Activated T-cell treated with anti-CD3 and anti-CD28 coated beads for 4 hours (primary cell): ENCODE measurements at regions not wholly inside any gene's neighbourhood (a gene's known extent, or its start where the extent isn't known, plus 50 kb on each side); places are given as distances from the start of the nearest gene placed in this dataset.
"Not testable (repeated sequence)": the region's sequence is repeated elsewhere in the genome, so short reads cannot be mapped to it uniquely, and the experiment has no call there.

ENCODE experiments used
- DNase-seq: peaks from one replicate; pipeline ENCODE4 v3.0.0-alpha.2; 2020

DNA sequence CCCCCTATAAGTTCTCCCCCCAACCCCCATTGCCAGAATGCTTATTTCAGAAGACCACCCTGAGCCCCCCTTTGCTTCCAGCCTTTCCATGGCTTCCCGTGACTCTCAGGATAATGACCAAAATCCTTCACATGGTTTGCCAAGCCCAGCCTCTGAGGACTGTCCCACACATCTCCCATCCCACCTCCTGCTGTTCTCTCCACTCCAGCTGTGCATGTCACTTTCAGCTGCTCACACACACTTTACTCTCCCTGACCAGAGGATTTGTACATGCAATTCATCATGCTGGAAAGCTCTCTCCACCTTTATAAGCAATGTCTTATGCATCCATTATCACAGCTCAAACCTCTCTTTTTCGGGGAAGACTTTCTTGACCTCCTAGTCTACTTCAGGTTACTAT is 164.2 kb downstream of the PRL start:
- no peak for DNase-seq

DNA sequence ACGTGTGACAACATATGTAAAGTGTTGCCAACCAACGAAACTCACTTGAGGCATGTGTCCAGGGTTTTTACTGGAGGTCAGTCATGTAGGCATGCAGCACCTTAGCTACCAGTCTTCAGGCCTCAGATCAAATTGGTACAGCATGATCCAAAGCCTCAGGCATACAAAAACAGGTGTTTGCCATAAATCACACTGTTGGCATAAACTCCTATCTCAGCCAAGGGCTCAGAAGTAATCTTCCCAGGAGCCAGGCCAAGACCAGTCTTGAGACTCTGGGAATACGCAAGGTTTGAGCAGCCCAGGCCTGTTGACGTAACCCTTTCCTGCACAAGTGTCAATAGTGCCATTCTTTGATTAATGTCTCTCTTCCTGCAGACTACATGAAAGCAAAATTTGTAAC is 163.5 kb downstream of the PRL start:
- no peak for DNase-seq

DNA sequence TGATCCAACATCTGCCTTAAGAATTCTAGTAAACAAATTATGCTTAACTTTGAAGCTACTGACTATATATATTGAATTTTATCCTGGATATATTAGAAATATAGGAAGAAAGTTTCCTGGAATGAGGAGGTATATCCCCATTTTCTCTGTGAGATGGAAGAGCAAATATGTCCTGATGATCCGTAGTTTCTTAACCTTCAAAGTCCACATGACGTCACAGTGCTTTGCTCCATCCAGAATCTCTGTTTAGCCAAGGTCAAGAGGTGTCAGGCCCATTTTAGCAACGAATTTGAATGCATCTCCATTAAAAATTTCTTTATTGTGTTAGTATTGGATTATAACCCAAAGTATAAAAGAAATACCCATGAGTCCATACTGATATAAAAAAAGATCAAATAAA is 162.5 kb downstream of the PRL start:
- no peak for DNase-seq

DNA sequence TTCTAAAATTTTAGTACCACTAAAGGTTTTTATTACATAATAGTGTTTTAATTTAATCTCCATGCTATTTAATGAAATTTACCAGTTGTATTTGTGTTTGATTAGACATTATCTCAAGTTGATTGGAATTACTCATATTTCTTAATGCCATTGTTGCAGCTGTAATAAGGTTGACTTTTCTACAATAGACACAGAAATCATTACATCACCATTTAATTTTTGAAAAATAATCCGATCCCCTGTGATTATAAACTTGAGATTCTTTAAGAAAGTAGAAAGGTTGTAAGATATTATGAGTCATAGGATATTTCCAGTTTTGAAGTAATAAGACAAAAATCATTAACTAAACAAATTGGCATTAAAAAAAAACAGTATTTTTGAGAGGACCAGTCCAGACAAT is 161.4 kb downstream of the PRL start:
- DNase-seq = no peak

DNA sequence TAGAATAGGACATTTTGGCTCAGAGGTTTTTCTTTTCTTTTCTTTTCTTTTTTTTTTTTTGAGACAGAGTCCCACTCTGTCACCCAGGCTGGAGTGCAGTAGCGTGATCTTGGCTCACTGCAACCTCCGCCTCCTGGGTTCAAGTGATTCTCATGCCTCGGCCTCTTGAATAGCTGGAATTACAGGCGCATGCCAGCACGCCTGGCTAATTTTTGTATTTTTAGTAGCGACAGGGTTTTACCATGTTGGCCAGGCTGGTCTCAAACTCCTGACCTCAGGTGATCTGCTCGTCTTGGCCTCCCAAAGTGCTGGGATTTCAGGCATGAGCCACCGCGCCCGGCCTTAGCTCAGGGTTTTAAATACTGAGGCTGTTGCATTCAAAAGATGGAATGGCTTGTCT is 156.1 kb downstream of the PRL start:
- not testable (repeated sequence) for DNase-seq

DNA sequence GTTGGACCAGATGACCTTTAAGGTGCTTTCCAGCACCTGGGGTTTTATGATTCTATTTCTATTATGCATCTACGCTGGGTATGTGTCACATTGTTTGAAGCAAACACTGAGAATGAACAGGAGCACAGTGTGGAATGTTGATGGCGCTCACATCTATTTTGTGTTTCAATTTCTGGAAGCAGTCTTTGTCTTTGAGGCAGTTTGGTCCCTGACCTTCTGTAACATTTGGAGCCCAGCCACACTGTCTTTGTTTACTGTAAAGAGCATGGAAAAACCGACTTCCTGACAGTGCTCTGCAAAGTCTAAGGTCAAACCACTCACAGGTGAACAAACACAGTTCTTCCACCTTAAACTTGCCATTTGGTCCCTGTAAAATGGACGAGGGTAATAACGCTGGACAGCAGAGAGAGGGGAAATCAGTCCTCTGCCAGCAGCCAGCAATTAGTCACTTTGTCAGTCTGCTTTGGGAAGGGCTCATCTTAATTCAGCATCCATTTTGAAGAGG is 155.5 kb downstream of the PRL start:
- DNase-seq = no peak

DNA sequence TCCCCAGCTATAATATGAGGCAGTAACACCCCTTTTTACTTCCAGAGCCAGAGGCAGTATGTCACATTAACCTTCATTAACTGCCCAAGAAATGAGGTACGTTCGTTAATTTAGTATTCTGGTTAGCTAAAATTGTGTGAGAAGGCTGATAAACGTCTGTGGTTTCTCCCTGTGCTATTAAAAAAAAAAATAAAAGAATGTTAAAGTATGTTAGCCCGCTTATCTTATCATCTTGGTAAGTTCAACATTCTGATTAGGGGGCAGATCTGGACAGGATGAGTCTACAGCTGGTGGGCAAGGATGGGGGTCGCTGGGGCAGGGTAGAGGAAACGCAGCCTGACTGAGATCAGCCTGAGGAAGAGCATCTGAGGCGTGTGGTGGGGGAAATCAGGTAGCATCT is 154.0 kb downstream of the PRL start:
- no peak for DNase-seq

DNA sequence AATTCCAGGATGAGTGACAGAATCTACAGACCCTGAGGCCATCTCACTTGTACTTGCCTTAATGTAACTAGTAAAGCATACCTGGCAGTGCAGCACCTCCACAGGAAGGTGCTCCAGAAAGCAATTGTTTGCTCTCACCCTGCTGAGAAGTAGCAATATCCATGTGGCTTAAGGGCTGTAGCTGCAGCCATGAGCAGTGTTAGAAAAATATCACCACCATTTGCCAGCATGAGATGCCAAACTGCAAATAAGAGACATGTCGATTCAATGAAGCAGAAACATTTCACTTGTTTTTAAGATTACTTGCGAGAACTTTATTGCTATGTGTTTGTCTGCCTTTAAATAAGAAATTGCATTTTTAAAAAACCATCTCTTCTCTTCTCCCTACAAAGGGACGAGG is 151.5 kb downstream of the PRL start:
- no peak for DNase-seq

DNA sequence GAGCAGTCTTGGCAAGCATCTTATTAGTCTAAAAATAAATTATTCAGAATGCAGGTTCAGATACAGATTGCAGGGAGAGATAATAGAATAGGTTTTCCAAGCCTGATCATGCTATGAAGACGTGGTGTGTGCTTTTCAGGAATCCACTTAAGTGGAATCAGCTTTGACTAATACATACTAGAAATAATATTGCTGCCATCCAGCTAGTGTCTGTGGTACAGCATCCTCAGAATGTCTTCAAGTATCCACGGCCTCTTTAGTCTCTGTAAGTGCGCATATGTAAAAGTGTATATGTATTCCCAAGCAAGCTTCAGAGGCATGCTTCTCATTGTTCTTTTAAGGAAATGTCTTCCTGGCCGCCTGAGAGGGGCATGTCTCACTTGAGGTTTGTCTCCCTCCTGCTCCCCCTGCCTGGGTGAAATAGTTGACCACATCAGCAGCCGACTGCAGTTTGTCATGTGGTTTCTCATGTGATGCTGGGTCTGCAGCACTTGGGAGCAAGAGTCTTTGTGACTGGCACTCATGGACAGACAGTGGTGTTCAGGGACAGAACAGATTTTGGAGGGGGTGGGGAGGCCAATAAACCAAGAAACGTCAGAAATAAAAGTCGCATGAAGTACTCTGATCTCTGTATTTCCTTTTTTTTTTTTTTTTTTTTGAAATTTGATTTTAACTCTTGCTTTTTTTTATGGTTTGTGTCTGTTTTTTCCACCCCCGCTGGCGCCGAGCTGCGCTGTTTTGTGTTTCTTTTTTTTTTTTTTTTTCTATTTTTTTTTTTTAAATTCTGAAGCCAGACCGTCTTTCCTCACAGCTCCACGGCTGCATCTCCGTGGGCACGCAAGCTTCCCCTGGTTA is 150.8 kb downstream of the PRL start:
- DNase-seq = no peak

DNA sequence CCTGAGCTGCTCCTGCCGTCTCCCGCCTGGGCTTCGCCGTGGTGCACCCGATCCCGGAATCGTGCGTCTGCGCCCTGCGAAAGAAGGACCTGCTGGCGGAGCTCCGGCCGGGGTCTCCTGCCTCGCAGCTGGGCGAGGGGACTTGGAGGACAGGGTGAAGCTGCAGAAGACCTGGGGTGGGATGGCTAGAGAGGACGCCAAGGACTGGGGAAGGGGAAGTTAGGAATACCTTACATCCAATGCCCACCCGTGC is 150.2 kb downstream of the PRL start:
- DNase-seq = no peak

DNA sequence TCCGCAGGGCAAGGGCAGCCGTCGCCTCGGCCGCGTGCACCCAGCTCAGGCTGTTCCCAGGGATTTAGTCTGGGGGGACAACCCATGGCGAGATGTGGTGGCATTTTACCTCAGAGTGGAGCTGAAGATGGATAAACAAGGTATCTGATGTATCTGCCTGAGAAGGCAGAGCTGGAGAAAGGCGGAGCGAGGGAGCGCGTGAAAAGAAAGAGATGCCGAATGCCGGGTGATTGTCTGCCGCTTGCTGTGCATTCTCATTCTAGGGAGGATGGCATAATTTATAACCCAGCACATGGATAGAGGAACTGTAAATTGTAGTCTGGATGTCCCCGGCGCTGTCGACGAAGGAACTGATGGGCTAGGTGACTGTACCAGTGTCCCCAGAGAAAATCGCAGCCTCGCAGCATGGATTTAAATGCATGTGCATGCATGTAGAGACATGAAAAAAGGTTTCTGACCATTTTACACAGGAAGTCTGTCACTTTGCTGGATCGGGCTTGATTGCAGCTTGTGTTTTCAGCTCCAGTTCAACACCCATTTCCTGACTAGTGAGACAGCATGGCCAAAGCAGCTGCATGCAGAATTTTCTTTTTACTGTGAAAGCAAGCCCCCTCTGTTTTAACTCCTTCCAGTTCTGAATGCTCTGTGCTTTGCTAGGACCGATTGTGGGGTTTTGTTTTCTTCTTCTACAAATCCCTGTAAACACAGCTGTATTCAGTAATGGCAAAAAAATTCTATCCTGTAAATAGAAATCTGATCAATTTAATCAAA is 149.7 kb downstream of the PRL start:
- no peak for DNase-seq

DNA sequence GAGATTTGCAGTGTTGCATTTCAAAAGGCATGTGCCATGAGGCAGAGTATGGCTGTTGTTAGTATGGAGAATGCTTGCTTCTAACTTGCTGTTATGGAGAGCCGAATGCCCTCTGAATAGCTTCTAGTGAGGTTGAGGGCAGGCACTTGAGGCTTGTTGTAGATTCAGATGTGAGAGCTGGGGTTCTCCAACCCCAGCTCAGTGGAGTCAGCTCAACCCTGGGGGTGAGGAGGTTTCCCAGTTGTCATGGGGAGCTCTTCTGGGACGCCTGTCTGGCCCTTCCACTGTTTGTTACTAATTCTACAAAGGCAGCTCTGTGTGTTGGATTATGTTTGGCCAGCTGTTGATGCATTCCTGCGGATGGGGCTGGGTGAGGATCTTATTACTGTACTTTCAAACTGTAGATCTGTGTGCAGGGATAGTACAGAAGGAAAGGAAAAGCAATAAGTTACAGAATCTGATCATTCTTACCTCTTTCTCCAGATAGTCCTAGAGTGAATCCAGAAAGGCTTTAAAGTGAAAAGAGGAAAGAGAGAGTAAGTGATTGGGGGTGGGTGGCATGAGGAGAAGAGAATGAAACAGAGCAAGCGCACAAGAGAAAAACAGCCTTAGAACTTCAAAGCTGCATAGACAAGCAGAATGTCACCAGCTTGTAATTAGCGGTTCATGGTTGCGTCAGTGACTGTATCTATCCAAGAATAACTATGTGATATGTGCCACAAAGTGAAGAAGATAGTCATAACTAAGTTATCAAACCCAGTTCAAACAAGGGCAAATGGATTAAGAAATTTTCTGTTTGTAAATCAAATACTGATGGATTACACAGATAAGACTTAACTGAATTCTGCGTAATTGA is 148.7 kb downstream of the PRL start:
- no peak for DNase-seq

DNA sequence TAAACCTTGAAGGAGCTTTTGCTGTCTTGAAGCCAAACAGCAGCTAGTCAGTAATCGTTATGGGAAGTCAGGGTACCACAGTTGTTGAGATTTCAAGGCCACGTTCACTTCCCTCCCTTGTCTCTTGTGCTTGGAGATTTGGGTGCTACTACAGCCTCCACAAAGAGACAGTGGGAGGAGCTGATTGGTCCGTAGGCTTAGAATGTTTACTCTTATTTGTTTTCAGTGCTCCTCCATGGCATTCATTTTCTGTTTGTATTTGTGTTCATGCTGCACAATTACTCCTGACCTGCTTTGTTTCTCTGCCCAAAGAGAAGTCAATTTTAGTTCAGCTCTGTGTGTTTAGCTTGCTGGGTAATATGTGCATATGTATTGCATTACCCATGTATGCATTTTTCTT is 147.7 kb downstream of the PRL start:
- no peak for DNase-seq

DNA sequence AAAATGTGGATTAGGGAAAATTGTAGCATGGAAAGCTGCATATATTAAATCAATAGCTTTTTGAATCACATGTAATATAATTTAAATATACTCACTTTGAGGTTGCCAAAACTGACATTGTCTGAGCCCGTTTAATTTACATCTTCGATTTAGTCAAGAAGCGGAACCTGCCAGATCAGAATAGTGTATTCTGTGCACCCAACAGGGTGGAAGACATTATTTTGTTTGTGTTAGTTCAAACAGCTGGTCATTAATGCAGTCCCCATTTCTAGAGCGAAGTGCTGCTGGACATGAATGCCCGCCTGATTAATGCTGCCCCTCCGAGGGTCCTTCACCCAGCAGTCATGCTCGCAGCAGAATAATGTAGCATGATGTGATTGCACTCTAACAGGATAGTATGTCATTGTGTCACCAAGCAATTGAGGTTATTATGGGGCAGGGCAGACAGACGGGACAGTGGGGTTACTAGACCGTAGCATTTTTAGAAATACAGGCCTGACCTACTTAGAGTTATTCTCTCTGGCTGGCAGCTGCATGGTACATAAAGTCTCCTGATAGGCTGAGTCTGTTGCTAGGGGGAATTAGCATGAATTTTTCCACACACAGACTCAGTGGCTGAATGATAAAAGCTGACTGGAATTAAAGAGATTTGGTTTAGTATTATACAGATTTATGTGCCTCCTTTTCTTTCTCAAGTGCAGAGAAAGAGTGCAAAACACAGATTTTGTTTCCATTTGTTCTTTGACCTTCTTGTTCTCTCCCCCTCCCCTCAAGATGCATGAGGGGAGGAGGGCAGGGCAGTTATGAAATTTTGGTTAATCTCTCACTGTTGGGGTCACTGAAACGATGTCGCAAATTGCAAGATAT is 147.1 kb downstream of the PRL start:
- DNase-seq = no peak

DNA sequence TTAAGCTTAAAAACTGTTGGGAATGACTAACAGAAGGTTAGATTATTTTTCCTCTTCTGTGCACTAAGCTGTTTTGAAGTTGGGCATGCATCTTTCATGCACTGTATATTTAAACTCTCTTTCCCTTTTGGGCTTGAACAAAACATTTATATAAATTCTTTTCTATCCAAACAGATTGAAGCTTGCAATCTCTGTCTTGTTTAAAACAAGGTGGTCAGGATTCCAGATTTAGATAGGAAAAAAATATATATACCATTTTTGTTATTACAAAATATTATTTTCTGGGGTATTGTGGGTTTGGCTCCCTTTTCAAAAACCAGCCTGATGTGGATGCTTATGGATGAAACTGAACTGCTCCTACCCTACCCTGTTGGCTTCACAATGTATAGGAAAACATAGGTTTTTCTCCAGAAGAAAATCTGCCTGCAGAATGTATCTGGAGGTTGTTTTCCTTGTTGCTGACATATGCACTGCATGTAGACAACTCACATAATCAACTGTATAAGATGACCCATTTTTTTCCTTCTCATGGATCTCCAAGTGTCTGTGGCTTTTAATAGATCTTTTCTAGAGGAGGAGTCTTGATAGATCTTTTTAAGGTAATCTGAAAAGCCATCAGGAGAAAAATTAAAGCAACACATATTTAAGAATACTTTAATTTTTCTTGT is 146.3 kb downstream of the PRL start:
- DNase-seq = no peak

DNA sequence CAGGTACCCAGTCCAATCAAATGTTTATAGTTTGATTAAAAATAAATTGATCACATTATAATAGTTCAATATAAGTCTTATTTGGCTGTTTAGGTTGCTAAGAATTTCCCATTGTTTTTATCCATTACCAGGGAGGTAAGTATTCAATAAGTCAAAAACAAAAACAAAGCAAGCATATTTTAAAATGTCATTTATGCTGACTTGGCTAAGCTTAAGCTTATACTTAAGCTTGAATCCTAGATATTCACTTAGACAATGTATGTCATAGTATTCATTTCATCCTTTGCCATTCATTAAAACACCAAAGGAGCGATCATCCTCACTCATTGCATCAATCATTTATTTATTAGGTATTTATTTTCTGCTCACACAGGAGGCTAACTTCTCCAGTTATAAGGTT is 144.9 kb downstream of the PRL start:
- no peak for DNase-seq

DNA sequence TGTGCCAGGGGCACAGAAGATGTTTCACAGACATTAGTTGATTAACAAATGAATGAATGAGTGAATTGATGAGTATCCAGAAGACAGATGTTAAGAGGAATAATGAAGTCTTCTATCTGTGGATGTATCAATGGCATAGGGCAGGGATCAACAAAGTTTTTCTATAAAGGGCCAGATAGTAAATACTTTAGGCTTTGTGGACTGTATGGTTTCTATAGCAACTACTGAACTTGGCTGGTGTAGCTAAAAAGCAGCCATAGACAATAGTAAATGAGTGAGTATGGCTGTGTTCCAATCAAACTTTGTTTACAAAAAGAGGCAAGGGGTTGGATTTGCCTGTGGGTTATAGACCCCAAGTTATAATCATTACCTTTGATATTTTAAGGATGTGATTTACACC is 144.0 kb downstream of the PRL start:
- no peak for DNase-seq

DNA sequence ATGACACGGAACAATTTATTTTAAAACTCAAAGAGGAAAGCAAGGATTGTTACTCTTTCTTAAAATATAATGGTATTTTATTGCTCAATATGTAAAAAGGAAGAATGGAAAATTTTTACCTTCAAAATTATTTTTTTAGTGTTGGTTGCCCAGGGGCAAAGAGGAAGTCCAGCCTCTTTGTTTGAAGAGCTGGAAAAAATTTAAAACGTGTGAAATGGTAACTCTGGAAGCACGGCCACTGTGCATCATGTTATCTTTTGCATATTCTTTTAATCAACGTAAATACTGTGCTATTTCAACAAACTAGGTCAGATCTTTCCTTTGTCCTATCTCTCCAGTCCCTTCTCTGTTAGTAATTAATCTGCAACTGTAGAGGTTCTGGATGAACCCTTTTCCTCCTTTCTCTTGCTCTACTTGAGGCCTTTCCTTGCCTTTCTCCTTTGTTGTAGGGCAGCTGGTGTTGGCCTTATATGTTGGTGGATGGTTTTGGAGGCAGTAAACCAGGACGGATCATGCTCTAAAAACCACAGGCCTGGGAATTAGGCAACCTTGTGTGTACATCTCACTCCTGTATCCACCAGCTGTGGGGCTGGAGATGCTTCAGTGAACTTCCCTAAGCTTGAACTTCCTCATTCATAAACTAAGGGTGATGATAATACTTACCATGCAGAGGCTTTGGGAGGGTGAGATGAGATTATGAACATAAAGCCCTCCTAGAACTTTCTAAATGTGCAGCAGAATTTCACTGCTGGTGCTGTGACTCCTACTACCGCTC is 143.3 kb downstream of the PRL start:
- DNase-seq = no peak

DNA sequence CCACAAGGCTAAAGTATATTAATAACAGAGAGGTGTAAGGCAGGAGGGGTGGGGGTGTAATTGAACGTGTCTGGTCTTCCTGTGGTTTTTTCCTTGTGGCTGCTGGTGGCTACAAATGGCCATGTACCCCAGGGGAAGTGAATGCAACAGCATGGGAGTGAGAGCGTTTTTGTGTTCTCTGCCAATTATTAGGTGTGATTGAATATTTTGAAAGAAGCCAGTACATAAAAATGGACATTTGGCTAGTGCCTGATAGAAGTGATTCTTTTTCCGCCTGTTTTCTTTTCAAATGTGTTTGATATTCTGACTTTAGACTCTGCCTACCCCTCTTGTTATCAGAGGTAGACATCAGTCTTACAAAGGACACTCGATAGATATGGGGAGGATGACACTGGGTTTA is 141.3 kb downstream of the PRL start:
- DNase-seq = no peak

DNA sequence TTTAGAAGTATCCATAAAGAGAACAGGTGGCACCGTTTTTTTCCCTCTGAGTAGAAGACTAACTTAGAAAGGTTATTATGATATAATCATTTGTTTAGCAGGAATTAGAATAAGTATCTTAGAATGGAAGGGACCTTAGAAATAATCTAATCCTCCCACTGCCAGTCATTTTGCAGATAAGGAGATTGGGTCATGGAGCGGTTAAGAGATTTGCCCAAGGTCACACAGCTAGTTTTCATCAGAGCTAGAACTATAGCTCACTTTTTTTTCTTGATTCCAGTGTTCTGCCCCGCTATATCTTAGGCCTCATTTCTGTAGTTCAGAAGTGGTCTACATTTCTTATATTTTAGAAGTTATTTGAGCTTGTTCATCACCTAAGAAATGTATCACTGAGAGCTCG is 139.6 kb downstream of the PRL start:
- DNase-seq = no peak

DNA sequence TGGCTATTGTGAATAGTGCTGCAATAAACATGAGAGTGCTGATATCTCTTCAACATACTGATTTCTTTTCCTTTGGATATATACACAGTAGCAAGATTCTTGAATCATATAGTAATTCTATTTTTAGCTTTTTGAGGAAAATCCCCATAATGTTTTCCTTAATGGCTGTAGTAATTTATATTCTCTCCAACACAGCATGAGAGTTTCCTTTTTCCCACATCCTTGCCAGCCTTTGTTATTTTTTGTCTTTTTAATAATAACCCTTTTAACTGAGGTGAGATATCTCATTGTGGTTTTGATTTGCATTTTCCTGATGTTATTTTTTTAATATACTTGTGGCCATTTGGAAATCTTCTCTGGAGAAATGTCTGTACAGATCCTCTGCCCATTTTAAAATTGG is 132.6 kb downstream of the PRL start:
- no peak for DNase-seq
